PC-9 (cell line): ENCODE measurements at regions not wholly inside any gene's neighbourhood (a gene's known extent, or its start where the extent isn't known, plus 50 kb on each side); places are given as distances from the start of the nearest gene placed in this dataset.

ENCODE experiments used
- BruUV-seq: library from RNA; stranded (reverse); fragments of 400-500 nt; replicated peaks from 2 replicates; lab custom pipeline; 2021; lab: Mats Ljungman, UMichigan
- CTCF ChIA-PET: fragments of 300-600 bp; sonication (Branson Sonifier 250); formaldehyde crosslinking; loops from one replicate; lab custom pipeline; 2022; ENCODE audit warnings: antibody characterized with exemption; lab: Charles Lee
- POLR2A ChIA-PET: fragments of 300-600 bp; sonication (Branson Sonifier 250); formaldehyde crosslinking; loops from one replicate; lab custom pipeline; 2022; ENCODE audit warnings: antibody characterized with exemption; ENCODE audit not compliant: unreplicated experiment; lab: Charles Lee
- DNase-seq, 2 experiments: peaks; one replicate each; pipeline versions ENCODE4 v3.0.0 to v3.0.0-alpha.2; 2015 to 2022; ENCODE audit warnings: mixed read lengths in 1 of 2
- H2AFZ ChIP-seq: fragments of 200-600 bp; sonication (generic); 2 replicates; pipeline ENCODE4 v1.8.1; 2017; ENCODE audit warnings: antibody characterized with exemption
- H3F3A ChIP-seq: fragments of 200-600 bp; sonication (generic); 2 replicates; pipeline ENCODE4 v1.8.1; 2017; ENCODE audit warnings: antibody characterized with exemption, mild to moderate bottlenecking, low read depth; ENCODE audit not compliant: insufficient read depth
- H3K27ac ChIP-seq: fragments of 200-600 bp; sonication (generic); 2 replicates; pipeline ENCODE4 v1.6.1; 2016; ENCODE audit warnings: mixed run types
- H3K27me3 ChIP-seq: fragments of 200-600 bp; sonication (generic); 2 replicates; pipeline ENCODE4 v1.6.1; 2016; ENCODE audit warnings: low read depth, mixed run types; ENCODE audit not compliant: insufficient read depth
- H3K36me3 ChIP-seq: fragments of 200-600 bp; sonication (generic); 2 replicates; pipeline ENCODE4 v1.6.1; 2016; ENCODE audit warnings: low read depth, mixed run types
- H3K4me1 ChIP-seq: fragments of 200-600 bp; sonication (generic); replicated peaks from 2 replicates; pipeline ENCODE4 v1.6.1; 2016; ENCODE audit warnings: mixed run types; ENCODE audit not compliant: insufficient read depth
- H3K4me2 ChIP-seq: fragments of 200-600 bp; sonication (generic); 2 replicates; pipeline ENCODE4 v1.6.1; 2017; ENCODE audit warnings: mixed run types
- H3K4me3 ChIP-seq: fragments of 200-600 bp; sonication (generic); 2 replicates; pipeline ENCODE4 v1.6.1; 2016; ENCODE audit warnings: mixed run types
- H3K79me2 ChIP-seq: fragments of 200-600 bp; sonication (generic); 2 replicates; pipeline ENCODE4 v1.6.1; 2017; ENCODE audit warnings: low read depth, mixed run types
- H3K9me2 ChIP-seq: fragments of 200-600 bp; sonication (generic); 2 replicates; pipeline ENCODE4 v1.8.1; 2017; ENCODE audit warnings: mild to moderate bottlenecking; ENCODE audit not compliant: insufficient read depth
- H3K9me3 ChIP-seq: fragments of 200-600 bp; sonication (generic); 2 replicates; pipeline ENCODE4 v1.8.1; 2016; ENCODE audit warnings: low read depth; ENCODE audit not compliant: insufficient read depth
- H4K20me1 ChIP-seq: fragments of 200-600 bp; sonication (generic); 2 replicates; pipeline ENCODE4 v1.8.1; 2017; ENCODE audit not compliant: insufficient read depth
- EZH2 ChIP-seq: fragments of 200-600 bp; sonication (generic); IDR thresholded peaks from 2 replicates; pipeline ENCODE4 v1.8.0; 2017; ENCODE audit warnings: antibody characterized with exemption, low read depth
- intact Hi-C: fragments of 100-400 bp; cut with micrococcal nuclease; formaldehyde crosslinking; loops from one replicate; pipeline ENCODE4 v1.10.0; 2022; ENCODE audit not compliant: unreplicated experiment
- TF ChIP-seq, protein P1 (sequence below): fragments of 200-600 bp; sonication (generic); conservative IDR thresholded peaks from 2 replicates; pipeline ENCODE4 v1.6.1; 2017; ENCODE audit warnings: mixed run types, antibody characterized with exemption, mild to moderate bottlenecking, moderate library complexity

DNA sequence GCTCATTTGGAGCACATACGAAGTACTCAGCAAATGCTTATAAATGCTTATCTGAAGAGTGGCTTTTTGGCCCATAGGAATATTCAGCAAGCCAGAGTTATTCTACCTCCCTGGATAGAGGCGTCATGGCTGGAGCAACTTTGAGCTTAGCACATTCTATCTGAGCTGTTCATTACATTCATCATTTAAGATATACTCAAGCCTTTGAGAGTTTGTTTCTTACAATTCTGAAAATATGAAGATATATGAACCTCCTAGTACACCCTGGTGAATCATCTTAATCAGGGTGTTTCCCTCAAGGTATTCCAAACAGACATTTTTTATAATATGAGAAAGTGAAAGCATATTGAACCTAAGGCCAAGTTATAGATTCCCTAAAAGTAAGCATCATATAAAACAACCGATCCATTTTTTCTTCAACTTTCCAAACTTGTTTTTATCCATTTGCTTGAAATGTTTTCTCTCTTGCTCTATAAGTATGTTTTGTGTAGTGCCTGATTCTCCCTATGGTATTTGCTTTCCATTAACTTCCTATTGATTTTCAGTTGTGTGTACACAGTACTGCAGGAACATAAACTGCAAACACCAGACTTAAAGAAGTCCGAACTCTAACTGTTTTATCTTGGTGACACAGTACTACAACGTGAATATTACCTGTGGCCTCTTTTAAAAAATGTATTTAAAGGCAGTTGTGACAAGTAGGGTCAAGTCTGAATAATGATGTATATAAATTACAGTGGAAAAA is 139.7 kb upstream of the PTPRK start:
- H3K9me2 ChIP-seq = no peaks in the 10 kb centered on the region
- BruUV-seq = no TSS peak
- H3K79me2 ChIP-seq = no peaks in the 10 kb centered on the region
- peaks cover 12% of the 10 kb centered on the region for H3F3A ChIP-seq
- no peaks in the 10 kb centered on the region for H3K36me3 ChIP-seq
- H4K20me1 ChIP-seq = no peaks in the 10 kb centered on the region
- no peaks in the 10 kb centered on the region for H3K27me3 ChIP-seq
- peaks cover 9% of the 10 kb centered on the region; the same call in 1 of the 2 replicates for H3K9me3 ChIP-seq
- ChIA-PET CTCF (no interaction called here), POLR2A (no interaction called here)
- H3K27ac ChIP-seq = no peak overlapping the region
- H2AFZ ChIP-seq = no peak overlapping the region
- intact Hi-C loops = no loop called here
- no peak overlapping the region for H3K4me3 ChIP-seq
- peaks cover 37% of the 10 kb centered on the region for H3K4me1 ChIP-seq
- DNase-seq = no peak
- peak overlapping the region; percentile 25 for H3K4me2 ChIP-seq
- TF ChIP-seq, protein P1, sequence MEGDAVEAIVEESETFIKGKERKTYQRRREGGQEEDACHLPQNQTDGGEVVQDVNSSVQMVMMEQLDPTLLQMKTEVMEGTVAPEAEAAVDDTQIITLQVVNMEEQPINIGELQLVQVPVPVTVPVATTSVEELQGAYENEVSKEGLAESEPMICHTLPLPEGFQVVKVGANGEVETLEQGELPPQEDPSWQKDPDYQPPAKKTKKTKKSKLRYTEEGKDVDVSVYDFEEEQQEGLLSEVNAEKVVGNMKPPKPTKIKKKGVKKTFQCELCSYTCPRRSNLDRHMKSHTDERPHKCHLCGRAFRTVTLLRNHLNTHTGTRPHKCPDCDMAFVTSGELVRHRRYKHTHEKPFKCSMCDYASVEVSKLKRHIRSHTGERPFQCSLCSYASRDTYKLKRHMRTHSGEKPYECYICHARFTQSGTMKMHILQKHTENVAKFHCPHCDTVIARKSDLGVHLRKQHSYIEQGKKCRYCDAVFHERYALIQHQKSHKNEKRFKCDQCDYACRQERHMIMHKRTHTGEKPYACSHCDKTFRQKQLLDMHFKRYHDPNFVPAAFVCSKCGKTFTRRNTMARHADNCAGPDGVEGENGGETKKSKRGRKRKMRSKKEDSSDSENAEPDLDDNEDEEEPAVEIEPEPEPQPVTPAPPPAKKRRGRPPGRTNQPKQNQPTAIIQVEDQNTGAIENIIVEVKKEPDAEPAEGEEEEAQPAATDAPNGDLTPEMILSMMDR = no peak
- TF ChIP-seq EZH2 = no peak

DNA sequence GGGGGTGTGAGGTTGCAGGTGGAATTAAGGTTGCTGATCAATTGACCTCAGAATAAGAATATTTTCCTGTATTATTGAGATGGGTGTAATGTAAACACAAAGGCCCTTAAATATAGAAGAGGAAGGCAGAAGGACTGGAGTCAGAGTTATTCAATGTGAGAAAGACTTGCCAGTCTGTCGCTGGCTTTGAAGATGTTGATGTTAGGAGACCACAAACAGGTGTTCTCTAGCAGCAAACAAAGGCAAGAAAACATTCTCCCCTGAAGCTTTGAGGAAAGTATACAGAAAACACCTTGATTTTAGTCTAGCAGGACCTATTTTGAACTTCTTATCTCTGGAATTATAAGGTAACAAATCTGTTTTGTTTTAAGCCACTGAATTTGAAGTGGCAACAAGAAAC is 138.9 kb upstream of the PTPRK start:
- H3K9me3 ChIP-seq = peaks cover 9% of the 10 kb centered on the region; the same call in 1 of the 2 replicates
- CTCF ChIA-PET = no interaction called here
- H3K4me1 ChIP-seq = peaks cover 43% of the 10 kb centered on the region
- no peaks in the 10 kb centered on the region for H3K79me2 ChIP-seq
- H3F3A ChIP-seq = peaks cover 12% of the 10 kb centered on the region
- intact Hi-C loops = no loop called here
- no peak for TF ChIP-seq EZH2
- TF ChIP-seq, protein P1 = no peak
- no peaks in the 10 kb centered on the region for H4K20me1 ChIP-seq
- no peaks in the 10 kb centered on the region for H3K27me3 ChIP-seq
- no peak overlapping the region for H3K4me3 ChIP-seq
- no TSS peak for BruUV-seq
- H3K4me2 ChIP-seq = no peak overlapping the region
- no peak for DNase-seq
- POLR2A ChIA-PET = no interaction called here
- no peaks in the 10 kb centered on the region for H3K36me3 ChIP-seq
- no peak overlapping the region for H2AFZ ChIP-seq
- no peak overlapping the region for H3K27ac ChIP-seq
- no peaks in the 10 kb centered on the region for H3K9me2 ChIP-seq

DNA sequence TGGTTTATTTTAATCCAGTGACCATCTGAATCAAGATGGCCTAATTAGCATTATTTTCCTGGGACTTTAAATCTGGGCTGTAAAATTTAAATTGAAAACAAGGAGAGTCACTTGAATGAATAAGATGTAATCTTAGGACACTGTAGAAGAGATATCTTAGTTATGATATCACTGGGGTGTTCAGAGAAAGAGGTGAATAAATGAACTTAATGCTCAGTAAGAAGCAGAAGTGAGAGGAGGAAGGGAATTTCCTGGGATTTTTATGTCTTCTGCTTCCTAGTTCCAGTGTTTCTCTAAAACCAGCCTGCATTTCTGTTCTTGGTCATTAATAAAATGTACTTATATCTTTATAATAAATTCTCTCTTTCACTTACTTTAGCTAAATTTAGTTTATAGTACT is 136.8 kb upstream of the PTPRK start:
- no peaks in the 10 kb centered on the region for H3K9me2 ChIP-seq
- H3K36me3 ChIP-seq = no peaks in the 10 kb centered on the region
- no peak overlapping the region for H3K4me3 ChIP-seq
- H3K4me2 ChIP-seq = no peak overlapping the region
- peak overlapping the region; percentile 89 for H3K27ac ChIP-seq
- no peaks in the 10 kb centered on the region for H3K79me2 ChIP-seq
- H3K4me1 ChIP-seq = peaks cover 43% of the 10 kb centered on the region
- no peak overlapping the region for H2AFZ ChIP-seq
- no peak for DNase-seq
- no peaks in the 10 kb centered on the region for H4K20me1 ChIP-seq
- no peaks in the 10 kb centered on the region for H3K27me3 ChIP-seq
- TF ChIP-seq, protein P1 = no peak
- TF ChIP-seq EZH2 = no peak
- ChIA-PET POLR2A (no interaction called here), CTCF (interaction anchor here (1.1 kb wide), 1 partner anchor 137 kb away, joined by 5 read pairs; the partner anchor contains the start of gene PTPRK)
- BruUV-seq = no TSS peak
- H3F3A ChIP-seq = peaks cover 12% of the 10 kb centered on the region
- intact Hi-C loops = loop anchor here (2.0 kb wide), 1 partner anchor 136 kb away; the partner anchor contains the start of gene PTPRK
- peaks cover 9% of the 10 kb centered on the region; the same call in 1 of the 2 replicates for H3K9me3 ChIP-seq
